ENCODE measurements at regions not wholly inside any gene's neighbourhood (a gene's known extent, or its start where the extent isn't known, plus 50 kb on each side); places are given as distances from the start of the nearest gene placed in this dataset.
A peak's percentile ranks its signal among the peaks of the same experiment; 100 is the strongest.

DNA sequence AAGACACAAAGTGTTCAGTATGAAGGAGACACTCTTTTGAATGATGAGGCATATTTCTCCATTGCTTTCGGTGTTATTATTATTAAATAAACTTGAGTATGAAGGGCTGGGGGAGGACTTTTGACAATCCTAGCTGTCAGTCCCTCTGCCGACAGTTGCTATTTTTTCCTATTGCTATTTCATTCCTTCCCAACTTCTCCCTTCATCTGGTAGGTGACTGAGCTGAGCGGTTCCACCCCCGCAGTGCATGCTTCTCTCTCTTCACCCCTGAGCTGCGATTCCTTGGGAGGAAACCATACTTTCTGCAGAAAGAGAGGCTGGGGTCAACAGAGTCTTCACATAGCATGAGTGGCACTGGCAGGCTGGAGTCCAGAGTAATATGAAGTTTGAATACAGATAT, 261.2 kb upstream of the TAC1 start:
- no peak for DNase-seq

DNA sequence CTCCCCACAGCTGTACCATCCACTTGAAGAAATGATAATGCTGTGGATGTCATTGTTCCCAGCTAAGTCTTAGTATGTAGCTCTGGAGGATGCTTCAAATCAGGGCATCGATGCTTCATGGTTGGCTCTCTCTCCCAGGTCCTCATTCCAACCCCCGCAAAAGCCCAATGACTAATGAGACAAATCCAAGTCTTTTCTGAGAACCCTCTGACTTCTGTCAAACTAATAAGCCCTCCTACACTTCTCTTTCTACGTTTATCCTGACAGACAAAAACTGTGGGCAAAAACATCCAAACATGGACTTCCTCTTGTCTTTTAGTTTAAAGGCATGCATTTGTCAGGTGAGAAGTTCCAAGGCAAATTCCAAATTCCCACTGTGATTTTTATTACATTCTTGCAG, 260.4 kb upstream of the TAC1 start:
- no peak for DNase-seq

DNA sequence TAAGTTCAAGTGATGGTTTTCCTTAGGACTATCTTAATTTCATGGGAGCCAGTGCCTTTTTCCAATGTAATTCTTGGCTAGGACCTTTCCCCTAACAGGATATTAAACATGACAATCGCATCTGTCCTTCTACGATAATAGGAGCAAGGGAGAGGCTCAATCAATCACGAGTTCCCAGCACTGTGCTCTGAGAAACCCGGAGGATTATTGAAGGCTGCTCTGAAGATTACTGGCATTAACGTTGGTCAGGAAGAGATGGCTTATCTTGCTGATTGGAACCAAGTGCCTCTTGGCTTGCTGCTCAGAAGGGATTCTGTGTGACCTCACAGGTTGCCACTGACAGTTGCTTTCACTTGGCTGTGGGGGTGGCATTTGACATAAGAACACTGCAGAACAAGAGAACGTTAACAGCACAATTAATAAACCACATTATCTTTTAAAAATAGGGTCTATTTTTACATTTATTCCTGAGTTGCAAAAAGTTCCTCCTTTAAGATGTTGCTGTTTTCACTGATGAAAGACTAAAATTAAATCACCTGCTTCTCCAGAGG, 252.1 kb upstream of the TAC1 start:
- DNase-seq = peak; percentile 99

DNA sequence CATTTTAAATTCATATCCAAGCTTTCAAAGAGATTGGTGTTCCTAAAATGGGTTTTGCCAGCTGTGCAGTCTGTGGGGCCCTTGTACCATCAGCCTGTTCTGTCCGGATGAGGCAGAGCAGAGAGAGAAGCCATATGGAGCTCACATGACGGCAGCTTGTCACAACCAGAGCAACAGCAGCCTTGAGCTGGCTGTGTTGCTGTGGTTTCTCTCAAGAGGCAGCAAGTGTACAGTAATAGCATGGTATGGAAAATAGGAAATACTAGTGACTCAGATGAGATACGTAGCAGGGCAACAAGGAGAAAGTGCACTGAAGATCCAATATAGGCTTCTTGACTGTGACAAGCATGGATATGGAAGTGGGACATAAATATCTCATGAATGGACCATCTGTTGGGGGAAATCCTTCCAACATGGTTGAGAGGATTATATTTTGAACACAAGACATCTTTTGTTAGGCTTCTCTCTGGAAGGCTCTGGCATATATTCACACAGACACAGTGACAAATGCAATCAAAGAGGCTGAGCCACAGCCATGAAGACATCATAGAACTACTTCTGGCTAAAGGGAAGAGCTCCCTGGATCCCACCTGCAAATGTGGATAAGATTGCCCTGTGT, 251.0 kb upstream of the TAC1 start:
- peak; percentile 95 for DNase-seq

DNA sequence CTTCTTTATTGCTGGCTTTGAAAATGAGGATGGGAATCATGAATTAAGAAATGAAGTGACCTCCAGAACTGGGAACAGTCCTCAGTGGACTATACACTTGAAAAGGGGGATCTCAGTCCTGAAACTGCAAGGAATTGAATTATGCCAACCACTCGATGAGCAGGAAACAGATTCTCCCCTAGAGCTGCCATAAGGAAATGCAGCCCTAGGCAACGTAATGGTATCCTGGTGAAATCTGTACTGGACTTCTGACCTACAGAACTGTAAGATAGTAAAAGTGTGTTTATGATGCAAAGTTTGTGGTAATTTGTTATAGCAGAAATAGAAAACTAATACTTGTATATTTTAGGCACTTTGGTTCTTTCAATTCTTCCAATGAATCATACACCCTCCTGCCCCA, 236.4 kb upstream of the TAC1 start:
- no peak for DNase-seq

DNA sequence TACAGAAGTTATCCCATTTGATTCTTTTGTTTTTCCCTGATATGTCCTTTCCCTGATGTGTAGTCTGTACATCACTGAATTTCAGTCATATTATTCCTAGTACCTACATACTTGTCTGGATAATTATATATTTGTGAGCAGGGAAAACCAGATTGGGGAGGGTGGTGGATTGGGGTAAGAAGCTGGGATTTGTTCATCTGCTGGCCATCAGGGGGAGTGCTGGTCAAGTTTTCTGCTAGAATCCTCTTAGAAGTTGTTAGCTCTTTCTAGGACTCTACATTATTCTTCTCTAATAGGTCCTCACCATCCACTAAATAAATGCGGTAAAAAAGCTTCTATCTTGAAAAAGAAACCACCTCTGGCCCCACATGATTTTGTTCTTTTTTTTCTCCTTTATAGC, 232.7 kb upstream of the TAC1 start:
- peak; percentile 67 for DNase-seq

DNA sequence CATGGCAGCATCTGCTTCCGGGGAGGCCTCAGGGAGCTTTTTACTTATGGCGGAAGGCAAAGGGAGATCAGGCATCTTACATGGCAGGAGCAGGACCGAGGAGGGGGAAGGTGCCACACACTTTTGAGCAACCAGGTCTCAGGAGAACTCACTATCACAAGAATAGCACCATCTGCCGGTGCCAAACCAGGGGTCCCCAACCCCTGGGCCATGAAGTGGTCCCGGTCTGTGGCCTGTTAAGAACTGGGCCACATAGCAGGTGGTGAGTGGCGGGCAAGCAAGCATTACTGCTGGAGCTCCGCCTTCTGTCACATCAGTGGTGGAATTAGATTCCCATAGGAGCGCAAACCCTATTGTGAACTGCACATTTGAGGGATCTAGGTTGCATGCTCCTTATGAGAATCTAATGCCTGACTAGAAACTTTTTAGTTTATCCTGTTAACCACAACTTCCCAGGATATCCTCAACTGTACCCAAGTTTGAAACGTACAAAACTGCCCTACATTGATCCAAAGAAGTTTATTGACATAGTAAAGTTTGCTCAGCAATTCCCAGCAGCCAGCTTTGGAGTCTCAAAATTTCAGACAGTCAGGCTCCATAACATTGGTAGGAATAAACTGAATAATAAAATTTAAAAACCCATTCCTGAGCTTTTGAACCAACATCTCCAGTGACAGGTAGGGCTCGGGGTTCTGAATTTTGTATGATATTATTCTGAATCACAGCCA, 228.4 kb upstream of the TAC1 start:
- no peak for DNase-seq

DNA sequence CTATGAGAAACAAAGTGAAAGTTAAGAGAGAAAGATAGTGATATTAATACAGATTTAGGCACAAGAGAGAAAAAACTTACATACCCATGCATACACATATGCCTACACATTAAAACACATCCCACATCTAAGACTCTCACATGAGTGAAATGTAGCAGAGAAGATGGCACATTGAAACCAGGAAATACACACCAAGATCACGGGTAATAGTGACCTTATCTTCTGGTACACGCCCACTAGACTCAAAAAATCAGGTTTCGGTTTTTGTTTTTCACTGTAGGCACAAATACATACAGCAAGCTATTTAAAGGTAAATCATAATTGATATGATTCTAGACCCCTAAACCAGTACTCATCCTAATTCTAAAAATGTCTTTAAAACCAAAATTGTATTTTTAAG, 225.2 kb upstream of the TAC1 start:
- no peak for DNase-seq

DNA sequence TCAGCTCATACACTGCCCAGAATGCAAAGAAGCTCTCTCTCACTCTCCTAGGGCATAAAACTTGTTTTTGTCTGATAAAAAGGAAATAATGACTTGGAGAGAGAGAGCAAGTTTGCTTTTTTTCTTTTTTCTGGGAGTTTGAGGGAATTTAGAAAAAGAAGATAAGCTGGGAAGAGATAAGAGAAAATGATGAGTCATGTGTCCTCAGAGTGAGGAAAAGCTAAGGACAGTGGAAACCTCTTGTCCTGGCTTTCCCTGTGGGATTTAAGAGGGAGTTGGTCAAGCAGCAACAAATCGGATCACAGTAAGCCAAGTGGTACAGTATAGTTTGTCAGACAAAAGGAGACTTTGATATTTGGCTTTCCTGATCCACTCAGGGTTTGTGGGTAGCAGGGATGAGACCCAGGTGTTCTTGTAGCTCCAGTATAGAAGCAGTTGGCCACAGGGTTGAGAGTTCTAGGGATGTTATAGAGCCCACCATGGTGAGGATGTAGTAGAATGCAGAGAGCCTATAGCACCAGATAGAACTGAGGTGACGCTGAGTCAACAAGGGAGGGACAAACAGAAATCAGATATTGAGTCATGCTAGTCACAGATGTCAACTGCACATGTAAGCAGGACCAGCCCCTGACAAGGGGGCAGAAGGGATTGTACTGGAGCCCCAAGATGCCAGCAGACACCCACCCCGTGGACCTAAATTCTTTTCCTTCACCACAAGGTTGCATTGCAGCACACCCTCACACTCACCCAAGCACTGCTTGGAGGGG, 219.3 kb upstream of the TAC1 start:
- DNase-seq = peak; percentile 31

DNA sequence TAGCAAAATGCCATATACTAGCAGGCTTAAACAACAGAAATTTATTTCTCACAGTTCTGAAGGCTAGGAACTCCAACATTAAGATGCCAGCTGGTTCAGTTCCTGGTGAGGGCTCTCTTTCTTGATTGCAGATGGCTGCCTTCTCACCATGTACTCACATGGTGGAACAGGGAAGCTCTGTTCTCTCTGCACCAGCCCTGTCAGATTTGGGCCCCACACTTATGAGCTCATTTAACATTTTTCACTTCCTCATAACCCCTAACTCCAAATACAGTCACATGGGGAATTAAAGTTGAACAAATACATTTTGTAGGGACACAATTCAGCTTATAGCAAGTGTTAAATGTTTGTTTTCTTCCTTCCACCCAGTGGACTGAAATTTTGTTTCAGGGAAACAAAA, 218.6 kb upstream of the TAC1 start:
- DNase-seq = no peak

DNA sequence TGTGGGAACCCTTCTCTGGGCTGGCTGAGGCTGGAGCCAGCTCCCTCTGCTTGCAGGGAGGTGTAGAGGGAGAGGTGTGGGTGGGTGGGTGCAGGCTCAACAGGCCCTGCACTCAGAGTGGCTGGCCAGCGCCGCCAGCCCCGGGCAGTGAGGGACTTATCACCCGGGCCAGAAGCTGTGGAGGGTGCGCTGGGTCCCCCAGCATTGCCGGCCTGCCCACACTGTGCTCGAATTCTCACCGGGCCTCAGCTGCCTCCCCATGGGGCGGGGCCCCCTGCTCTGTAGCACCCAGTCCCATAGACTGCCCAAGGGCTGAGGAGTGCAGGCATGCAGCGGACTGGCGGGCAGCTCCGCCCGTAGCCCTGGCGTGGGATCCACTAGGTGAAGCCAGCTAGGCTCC, 190.7 kb upstream of the TAC1 start:
- DNase-seq = no peak

DNA sequence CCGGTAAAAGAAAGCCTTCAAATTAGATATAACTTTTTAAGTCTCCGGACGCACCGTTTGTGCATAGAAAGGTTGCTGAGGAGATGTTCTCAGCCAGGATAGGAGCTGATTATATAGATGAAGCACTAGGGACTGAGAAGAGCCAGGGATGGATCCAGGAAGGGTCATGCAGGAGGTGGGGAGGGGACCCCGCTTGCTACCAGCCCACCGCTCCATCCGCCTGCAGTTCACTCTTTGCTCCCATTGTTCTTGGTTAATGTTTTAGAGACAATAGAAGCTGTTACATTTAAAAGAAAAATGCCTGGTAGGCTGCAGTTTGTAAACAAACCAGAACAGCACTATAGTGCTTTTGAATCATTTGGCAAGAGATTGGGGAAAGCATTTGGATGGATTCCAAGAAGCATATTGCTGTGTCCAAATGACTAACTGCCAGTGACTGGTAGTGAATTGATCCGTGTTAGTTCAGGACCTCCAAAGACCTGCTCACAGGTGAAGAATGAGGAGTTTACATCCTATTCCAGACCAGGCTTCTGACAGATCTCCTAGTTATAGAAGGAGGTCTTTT, 175.9 kb upstream of the TAC1 start:
- no peak for DNase-seq

DNA sequence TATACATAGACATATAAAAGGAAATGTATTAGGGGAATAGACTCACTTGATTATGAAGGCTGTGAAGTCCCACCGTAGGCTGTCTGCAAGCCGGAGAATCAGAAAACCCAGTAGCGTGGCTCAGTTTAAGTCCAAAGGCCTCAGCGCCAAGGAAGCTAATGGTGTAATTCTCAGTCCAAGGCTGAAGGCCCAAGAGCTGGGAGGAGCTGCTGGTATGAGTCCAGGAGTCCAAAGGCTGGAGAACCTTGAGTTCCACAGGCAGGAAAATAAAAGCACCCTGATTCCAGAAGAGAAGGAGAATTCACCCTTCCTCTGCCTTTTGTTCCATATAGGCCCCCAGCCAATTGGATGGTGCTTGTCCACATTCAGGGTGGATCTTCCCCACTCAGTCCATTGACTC, 166.2 kb upstream of the TAC1 start:
- no peak for DNase-seq

DNA sequence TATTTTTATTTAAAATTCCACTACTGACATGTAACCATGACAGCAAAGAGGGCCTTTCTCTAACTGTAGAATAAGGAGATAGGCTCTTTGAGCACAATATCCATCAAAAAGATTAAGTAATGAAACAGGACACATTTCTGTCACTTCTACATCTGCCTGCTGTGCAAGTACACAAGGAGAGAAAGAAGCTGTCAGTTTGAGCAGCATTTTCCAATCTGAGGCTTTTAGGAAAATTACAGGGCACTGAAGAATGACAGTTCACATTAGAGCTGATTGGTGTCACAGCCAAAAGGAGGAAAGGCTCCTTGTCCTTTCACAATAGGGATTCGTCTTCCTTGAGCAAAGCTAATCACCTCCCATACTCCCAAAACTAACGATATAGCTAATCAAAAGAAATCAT, 158.8 kb upstream of the TAC1 start:
- no peak for DNase-seq

DNA sequence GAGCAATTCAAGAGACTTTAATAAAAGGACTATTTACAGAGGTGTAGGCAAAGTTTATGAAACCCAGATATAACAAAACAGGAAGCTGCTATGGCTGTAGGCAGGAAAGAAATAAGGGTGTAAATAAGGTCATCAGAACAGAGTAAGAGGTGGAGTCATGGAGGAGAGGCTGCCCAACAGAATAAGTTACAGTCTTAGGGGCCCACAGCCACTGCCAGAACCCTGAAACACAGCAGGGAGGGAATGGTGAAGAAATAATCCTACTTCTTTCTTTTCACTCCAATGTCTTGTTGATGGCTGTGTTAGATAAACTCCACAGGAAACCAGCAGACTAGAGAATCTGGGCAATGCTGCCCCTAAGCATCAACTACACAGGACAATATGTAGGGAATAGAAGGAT, 155.8 kb upstream of the TAC1 start:
- DNase-seq = no peak

DNA sequence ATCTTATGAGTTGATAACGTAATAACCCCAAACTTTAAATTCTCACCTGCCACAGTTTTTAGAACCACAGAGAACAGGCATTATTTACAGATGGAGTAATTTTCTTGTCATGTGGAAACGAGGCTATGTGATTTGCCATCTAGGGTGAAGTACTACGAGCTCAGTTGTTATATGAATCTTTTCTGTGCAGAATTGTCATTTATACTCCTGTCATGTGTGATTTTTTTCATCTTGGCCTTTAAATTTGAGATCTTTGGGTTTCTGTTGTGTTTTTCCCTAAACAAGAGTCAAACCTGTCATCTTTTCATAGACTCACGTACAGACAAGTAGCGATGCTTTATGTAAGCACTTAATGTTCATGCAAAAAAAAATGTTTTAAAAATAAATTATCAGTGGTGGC, 153.7 kb upstream of the TAC1 start:
- DNase-seq = no peak

DNA sequence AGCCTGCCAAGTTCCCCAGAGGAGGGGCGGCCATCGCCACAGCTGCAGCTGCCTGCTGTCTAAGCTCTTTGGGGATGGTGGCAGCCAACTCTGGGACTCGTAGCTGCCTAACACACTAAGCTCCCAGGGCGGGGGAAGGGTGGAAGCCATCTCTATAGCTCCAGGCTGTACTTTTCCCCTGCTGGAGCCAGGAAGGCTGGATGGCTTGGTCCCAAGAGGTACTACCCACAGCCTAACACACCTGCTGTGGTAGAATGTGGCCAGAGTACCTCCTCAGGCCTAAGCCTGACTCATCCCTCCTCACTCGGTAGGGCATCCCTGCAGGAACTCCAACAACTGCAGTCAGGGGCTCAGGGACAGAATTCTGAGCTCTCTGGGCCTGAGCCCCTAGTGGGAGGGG, 151.7 kb upstream of the TAC1 start:
- DNase-seq = peak; percentile 52

DNA sequence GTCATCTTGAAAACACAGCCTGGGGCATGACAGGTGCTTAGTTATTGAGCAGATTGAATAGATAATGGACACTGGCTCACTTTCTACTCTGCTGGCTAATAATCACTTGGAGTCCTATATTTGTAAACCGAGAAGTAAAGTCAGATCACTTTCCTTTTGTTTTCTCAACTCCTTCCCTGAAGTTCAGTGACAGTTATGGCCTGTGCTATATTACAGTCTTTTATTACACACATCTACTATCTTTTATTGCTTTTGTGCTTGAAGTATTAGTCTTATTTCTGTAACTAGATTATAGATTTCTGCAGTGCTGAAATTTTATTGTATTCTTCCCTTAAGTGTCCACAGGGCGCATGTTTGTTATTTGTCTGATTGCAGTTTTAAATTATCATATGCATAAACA, 136.4 kb upstream of the TAC1 start:
- DNase-seq = no peak

DNA sequence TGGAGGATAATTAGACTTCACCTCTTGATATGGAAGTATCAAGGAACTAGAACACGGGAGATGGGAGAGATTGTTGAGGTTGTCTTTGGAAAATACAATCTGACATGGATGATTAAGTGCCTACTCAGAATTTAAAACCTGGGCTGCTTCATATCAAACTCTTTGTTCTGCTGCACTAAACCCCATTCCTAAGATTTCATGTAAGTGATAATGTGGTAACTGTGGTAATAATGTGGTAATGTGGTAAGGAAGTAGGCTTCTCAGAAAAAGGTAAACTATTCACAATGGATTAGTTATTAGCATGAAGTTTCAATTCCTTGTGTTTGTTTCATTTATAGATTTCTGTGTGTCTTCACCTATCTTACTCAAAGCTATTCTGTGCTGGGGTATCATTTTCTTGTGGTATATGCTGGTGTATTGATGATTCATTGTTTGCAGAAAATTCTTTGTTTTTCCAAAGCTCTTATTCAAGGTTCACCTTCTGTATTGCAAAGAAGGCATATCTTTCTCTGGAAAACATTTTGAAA, 129.9 kb upstream of the TAC1 start:
- DNase-seq = no peak

DNA sequence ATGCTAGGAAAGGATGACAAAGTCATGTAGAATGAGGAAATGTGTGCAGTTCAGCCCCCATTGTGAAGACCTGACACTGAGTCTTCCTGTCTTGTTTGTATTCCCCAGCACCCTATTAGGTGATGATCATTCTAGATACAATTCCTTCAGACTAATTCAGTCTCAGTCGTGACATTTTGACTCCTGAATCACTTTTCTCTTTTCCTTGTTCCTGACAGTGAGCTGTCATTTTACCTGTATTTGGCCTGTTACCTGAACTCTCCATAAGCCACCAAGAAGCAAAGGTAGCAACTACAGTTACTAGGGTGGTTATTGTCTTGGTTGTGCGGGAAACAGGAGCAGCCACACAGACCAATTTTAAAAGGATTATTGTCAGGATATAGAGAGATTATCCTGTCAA, 111.4 kb upstream of the TAC1 start:
- DNase-seq = no peak

DNA sequence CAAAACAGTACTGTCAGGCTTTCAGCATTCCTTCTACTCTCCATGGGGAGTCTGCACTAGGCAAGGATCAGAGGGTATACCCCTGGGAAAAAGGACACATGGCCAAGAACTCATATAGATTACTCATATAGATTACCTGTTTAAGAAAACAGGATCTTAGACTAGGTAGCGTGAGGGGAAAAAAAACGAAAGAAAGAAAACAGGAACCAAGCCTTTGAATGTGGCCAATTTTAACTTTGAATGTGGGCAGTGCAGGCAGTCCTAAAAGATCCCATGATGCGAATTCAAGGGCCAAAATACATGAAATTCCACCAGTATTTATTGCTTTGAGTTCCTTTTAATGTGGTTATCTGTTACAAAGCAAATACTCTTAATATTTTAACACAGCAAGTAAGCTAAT, 108.6 kb upstream of the TAC1 start:
- no peak for DNase-seq

DNA sequence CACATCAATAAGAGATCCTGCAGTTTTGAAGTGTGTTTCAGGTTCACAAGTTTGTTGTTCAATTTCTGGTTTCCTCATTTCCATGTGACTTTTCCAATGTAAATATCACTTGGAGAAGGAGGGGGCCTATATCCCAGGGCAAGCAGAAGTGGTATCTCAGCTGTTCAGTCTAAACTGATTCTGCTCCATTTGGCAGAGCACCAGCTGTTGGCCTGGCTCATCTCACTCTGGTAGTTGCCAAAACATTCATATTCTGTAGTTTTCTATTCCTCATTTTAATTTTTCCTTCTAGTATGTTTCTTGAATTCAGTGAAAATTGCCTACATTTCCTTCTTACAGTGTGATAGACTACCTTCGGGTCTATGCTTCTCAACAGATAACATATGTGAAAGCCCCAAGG, 101.8 kb upstream of the TAC1 start:
- no peak for DNase-seq

DNA sequence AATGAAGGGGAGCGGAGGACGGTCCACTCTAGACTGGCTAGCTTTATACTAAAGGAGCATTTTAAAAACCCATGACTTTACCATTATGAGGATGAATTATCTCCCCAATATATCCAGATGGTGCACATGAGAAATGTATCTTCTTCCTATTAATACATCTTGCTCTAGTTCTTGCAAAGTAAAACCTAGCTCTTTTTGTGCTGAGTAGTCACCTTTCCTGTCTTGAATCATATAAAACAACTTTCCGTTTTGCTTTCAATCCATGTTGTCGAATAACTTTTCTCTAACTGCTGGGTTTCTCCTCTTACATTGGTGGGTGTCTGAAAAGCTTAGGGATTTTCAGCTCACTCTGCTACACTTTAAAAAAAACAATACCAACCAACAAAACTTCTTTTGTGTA, 96.3 kb upstream of the TAC1 start:
- DNase-seq = no peak

DNA sequence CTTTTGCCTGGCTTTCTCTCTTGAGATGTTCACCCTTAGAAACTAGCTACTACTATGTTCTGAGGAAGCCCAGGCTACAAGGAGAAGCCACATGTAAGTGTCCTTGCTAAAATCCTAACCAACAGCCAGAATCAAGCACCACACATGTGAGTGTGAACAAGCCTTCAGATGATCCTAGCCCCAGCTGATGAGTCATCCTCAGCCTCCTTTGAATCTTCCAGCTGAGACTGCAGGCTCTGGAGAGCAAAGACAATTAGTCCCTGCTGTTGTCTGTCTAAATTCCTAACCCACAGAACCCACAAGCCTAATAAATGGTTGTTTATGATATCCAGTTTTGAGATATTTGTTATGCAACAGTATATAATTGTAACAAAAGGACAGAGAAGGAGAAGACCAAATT, 92.8 kb upstream of the TAC1 start:
- no peak for DNase-seq
